T-helper 2 cell (primary cell): ENCODE measurements at regions not wholly inside any gene's neighbourhood (a gene's known extent, or its start where the extent isn't known, plus 50 kb on each side); places are given as distances from the start of the nearest gene placed in this dataset.

Experiments
- DNase-seq, 5 experiments: peaks; one replicate each; pipeline versions ENCODE4 v3.0.0 to v3.0.0-alpha.2; 2012 to 2022

- peak in 1 of 5 experiments; percentile 19 for DNase-seq
Measured at GRCh38 chr6:134117409-134117808, 65.0 kb upstream of the SLC2A12 start.

- DNase-seq, result no peak
Measured at GRCh38 chr6:134115715-134116074, 63.3 kb upstream of the SLC2A12 start.

- DNase-seq, result no peak
Measured at GRCh38 chr6:134114918-134115714, 62.7 kb upstream of the SLC2A12 start.

- no peak for DNase-seq
Measured at GRCh38 chr6:134114489-134114888, 62.1 kb upstream of the SLC2A12 start.

- DNase-seq, result no peak
Measured at GRCh38 chr6:134111726-134112125, 59.3 kb upstream of the SLC2A12 start.

- DNase-seq, result peak in 3 of 5 experiments; percentile 18 to 75 (median 26)
Measured at GRCh38 chr6:134111062-134111677, 58.7 kb upstream of the SLC2A12 start.

GRCh38 chr6:134106702-134107101, 54.3 kb upstream of the SLC2A12 start:
- no peak for DNase-seq

- DNase-seq, result no peak
Measured at GRCh38 chr6:134105940-134106339, 53.5 kb upstream of the SLC2A12 start.

GRCh38 chr6:134103006-134103405, 50.6 kb upstream of the SLC2A12 start:
- no peak for DNase-seq
